Neural progenitor cell (in vitro differentiated cells): ENCODE measurements at regions not wholly inside any gene's neighbourhood (a gene's known extent, or its start where the extent isn't known, plus 50 kb on each side); places are given as distances from the start of the nearest gene placed in this dataset.

ENCODE experiments used
- EZH2 ChIP-seq: fragments of 200-600 bp; sonication (generic); IDR thresholded peaks from 2 replicates; pipeline ENCODE4 v1.6.1; 2017; ENCODE audit warnings: antibody characterized with exemption, mild to moderate bottlenecking, moderate library complexity
- EZH2phosphoT487 ChIP-seq: fragments of 200-600 bp; sonication (generic); IDR thresholded peaks from 2 replicates; pipeline ENCODE4 v1.6.1; 2017; ENCODE audit warnings: antibody characterized with exemption
- TF ChIP-seq, protein P1 (sequence below): fragments of 200-600 bp; sonication (generic); IDR thresholded peaks from 2 replicates; pipeline ENCODE4 v1.5.1; 2017; ENCODE audit warnings: antibody characterized with exemption, mild to moderate bottlenecking

- TF ChIP-seq, protein P1, sequence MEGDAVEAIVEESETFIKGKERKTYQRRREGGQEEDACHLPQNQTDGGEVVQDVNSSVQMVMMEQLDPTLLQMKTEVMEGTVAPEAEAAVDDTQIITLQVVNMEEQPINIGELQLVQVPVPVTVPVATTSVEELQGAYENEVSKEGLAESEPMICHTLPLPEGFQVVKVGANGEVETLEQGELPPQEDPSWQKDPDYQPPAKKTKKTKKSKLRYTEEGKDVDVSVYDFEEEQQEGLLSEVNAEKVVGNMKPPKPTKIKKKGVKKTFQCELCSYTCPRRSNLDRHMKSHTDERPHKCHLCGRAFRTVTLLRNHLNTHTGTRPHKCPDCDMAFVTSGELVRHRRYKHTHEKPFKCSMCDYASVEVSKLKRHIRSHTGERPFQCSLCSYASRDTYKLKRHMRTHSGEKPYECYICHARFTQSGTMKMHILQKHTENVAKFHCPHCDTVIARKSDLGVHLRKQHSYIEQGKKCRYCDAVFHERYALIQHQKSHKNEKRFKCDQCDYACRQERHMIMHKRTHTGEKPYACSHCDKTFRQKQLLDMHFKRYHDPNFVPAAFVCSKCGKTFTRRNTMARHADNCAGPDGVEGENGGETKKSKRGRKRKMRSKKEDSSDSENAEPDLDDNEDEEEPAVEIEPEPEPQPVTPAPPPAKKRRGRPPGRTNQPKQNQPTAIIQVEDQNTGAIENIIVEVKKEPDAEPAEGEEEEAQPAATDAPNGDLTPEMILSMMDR: no peak
- TF ChIP-seq EZH2 (no peak), EZH2phosphoT487 (no peak)
Measured at GRCh38 chr4:120554086-120554485, 368.4 kb downstream of the PRDM5 start.
